CD4-positive, alpha-beta memory T cell (primary cell): ENCODE measurements at regions not wholly inside any gene's neighbourhood (a gene's known extent, or its start where the extent isn't known, plus 50 kb on each side); places are given as distances from the start of the nearest gene placed in this dataset.
A peak's percentile ranks its signal among the peaks of the same experiment; 100 is the strongest.

Experiments
- CTCF ChIA-PET: fragments of 350-600 bp; sonication (Branson Sonifier 250); formaldehyde crosslinking; loops from one replicate; lab custom pipeline; 2021; ENCODE audit warnings: inconsistent platforms; ENCODE audit not compliant: partially characterized antibody; lab: Charles Lee
- POLR2A ChIA-PET: fragments of 350-600 bp; sonication (Branson Sonifier 250); formaldehyde crosslinking; loops from one replicate; lab custom pipeline; 2021; ENCODE audit not compliant: partially characterized antibody; lab: Charles Lee
- DNase-seq, 5 donors: peaks; one replicate each; pipeline versions ENCODE4 v3.0.0 to v3.0.0-alpha.2; 2020 to 2022; ENCODE audit warnings: mixed read lengths in 1 of 5
- H3K27ac ChIP-seq: one replicate; pipeline ENCODE4 v1.7.0; 2013; ENCODE audit warnings: low read depth, low read length
- H3K27me3 ChIP-seq: 2 replicates; pipeline ENCODE4 v1.7.0; 2013; ENCODE audit warnings: mild to moderate bottlenecking, low read length, moderate library complexity; ENCODE audit not compliant: insufficient read depth
- H3K36me3 ChIP-seq: 2 replicates; pipeline ENCODE4 v1.7.0; 2013; ENCODE audit warnings: mild to moderate bottlenecking, low read length, moderate library complexity; ENCODE audit not compliant: insufficient read depth
- H3K4me1 ChIP-seq: 2 replicates; pipeline ENCODE4 v1.7.0; 2013; ENCODE audit warnings: mild to moderate bottlenecking, low read length, moderate library complexity; ENCODE audit not compliant: insufficient read depth
- H3K4me3 ChIP-seq, 2 donors: one replicate each; pipeline ENCODE4 v1.7.0; 2013; ENCODE audit warnings: low read length in 2 of 2, mild to moderate bottlenecking in 1 of 2
- H3K9me3 ChIP-seq, 2 donors: one replicate each; pipeline ENCODE4 v1.7.0; 2013; ENCODE audit warnings: low read length in 2 of 2, control low read depth in 1 of 2; ENCODE audit not compliant: control insufficient read depth in 1 of 2
- H3K27ac Mint-ChIP-seq, 7 donors: one replicate each; pipeline ENCODE4 v1.8.0; 2020 to 2021; ENCODE audit warnings: mixed read lengths in 7 of 7, mild to moderate bottlenecking in 6 of 7, inconsistent platforms in 3 of 7, moderate library complexity in 3 of 7
- H3K27me3 Mint-ChIP-seq, 2 donors: one replicate each; pipeline ENCODE4 v1.8.0; 2020 to 2021; ENCODE audit warnings: mixed read lengths in 2 of 2
- H3K36me3 Mint-ChIP-seq, 2 donors: one replicate each; pipeline ENCODE4 v1.8.0; 2020 to 2021; ENCODE audit warnings: mixed read lengths in 2 of 2, inconsistent platforms in 1 of 2, mild to moderate bottlenecking in 1 of 2
- H3K4me1 Mint-ChIP-seq, 4 donors: one replicate each; pipeline ENCODE4 v1.8.0; 2020 to 2021; ENCODE audit warnings: mixed read lengths in 4 of 4, mild to moderate bottlenecking in 1 of 4
- H3K4me3 Mint-ChIP-seq, 8 donors: one replicate each; pipeline ENCODE4 v1.8.0; 2020 to 2021; ENCODE audit warnings: mixed read lengths in 8 of 8, mild to moderate bottlenecking in 7 of 8, moderate library complexity in 6 of 8, inconsistent platforms in 3 of 8
- H3K9me3 Mint-ChIP-seq, 8 donors: one replicate each; pipeline ENCODE4 v1.8.0; 2020 to 2021; ENCODE audit warnings: mixed read lengths in 8 of 8, mild to moderate bottlenecking in 5 of 8, inconsistent platforms in 3 of 8, moderate library complexity in 1 of 8
- intact Hi-C: fragments of 100-400 bp; cut with micrococcal nuclease; formaldehyde crosslinking; loops from one replicate; pipeline ENCODE4 v1.15.1; 2023

DNA sequence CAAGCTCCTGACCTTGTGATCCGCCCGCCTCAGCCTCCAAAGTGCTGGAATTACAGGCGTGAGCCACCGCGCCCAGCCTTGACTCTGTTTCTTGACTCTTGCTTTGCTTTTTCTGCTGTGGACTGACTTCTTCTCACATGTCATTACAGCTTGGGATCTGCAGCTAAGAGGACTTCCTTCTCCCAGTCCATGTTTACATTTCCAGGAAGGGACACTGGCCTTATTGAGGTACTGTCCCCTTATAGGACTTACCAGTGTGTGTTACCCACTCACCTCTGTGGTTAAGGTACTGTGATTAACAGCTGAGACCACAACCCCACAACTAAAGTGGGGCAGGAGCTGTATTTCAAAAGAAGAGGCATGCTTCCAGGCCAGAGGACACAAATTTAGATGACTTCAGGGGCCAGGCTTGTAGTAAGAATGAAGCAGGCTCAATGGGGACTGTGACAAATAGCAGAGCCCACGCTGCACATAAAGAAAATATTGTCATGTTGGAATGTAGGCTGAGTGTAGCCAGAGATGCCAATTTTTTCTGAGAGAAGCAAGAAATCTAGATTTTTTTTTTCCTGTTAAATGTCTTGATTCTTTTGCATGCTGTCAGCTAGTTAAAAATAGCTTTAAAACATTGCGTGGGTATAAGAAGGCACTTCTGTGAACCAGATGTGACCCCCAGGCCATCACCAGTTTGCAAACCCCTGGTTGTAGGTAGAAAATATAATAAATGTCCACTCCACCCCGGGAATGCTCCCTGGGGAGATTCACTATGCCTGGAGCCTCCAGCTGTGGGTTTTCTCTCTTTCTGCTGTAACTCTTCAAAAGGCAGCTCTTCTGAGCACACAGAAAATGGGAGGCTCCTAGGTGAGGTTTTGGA is 75.0 kb downstream of the PTPDC1 start:
- peaks cover 0 to 5% (median 2%) of the 10 kb centered on the region in 8 donors for H3K9me3 Mint-ChIP-seq
- ChIA-PET CTCF (interaction anchor here (1.2 kb wide), 1 partner anchor 11 kb away, joined by 3 read pairs; no protein-coding TSS in a partner anchor), POLR2A (no interaction called here)
- DNase-seq = no peak
- peaks cover 0 to 3% of the 10 kb centered on the region in 2 donors for H3K27me3 Mint-ChIP-seq
- H3K36me3 Mint-ChIP-seq = peaks cover 0 to 5% of the 10 kb centered on the region in 2 donors
- no peak overlapping the region for H3K27ac Mint-ChIP-seq
- no peak overlapping the region for H3K4me3 Mint-ChIP-seq
- Histone ChIP-seq H3K36me3 (no peaks in the 10 kb centered on the region), H3K4me3 (no peak overlapping the region), H3K4me1 (peaks cover 2% of the 10 kb centered on the region), H3K9me3 (no peaks in the 10 kb centered on the region), H3K27ac (no peak overlapping the region), H3K27me3 (no peaks in the 10 kb centered on the region)
- H3K4me1 Mint-ChIP-seq = peaks cover 0 to 3% (median under 1%) of the 10 kb centered on the region in 4 donors
- intact Hi-C loops = no loop called here

DNA sequence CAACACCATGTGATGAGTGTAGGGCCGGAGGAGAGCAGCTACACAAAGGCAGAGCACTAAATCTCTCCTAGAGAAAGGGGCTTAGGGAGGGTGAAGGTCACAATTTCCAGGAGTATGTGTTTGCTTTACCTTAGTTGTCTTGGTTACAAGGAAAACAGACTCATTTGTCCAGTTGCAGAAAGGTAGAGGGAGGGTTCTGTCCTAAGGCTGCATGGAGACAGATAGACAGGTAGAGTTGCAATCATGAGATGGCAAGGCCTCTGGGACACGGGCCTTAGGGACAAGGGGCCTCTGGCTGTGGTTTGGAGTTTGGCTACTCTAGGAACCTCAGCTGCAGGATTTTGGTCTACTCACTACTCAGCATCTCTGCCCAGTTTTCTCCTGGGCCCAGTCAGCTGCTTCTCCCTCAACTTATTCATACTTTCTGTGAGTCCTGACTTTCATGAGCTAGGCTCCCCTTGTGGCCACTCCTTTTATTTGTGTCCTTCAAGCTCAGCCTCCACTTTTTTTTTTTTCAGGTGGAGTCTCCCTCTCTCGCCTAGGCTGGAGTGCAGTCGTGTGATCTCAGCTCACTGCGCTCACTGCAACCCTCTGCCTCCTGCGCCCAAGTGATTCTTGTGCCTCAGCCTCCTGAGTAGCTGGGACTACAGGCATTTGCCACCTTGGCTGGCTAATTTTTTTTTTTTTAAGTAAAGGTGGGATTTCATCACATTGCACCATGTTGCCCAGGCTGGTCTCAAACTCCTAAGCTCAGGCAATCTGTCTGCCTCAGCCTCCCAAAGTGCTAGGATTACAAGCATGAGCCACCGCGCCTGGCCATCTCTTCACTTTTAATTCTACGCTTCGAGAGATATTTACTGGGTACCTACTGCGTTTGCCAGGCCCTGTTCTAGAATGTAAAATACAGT is 76.6 kb downstream of the PTPDC1 start:
- peaks cover 0 to 2% of the 10 kb centered on the region in 2 donors for H3K27me3 Mint-ChIP-seq
- H3K9me3 Mint-ChIP-seq = no peaks in the 10 kb centered on the region
- H3K27ac Mint-ChIP-seq = peak overlapping the region in 1 of 7 donors; percentile 13
- no peak overlapping the region for H3K4me3 Mint-ChIP-seq
- ChIA-PET CTCF (interaction anchor here (1.2 kb wide), 1 partner anchor 13 kb away, joined by 3 read pairs; no protein-coding TSS in a partner anchor), POLR2A (no interaction called here)
- no peaks in the 10 kb centered on the region for H3K9me3 ChIP-seq
- no peak overlapping the region for H3K27ac ChIP-seq
- H3K4me1 ChIP-seq = peaks cover 7% of the 10 kb centered on the region
- intact Hi-C loops = loop anchor here (10.0 kb wide), 6 partner anchors 214 to 1486 kb away; partner anchors contain the start of genes BICD2, CARD19, FAM120A and FAM120AOS
- H3K36me3 ChIP-seq = no peaks in the 10 kb centered on the region
- H3K27me3 ChIP-seq = no peaks in the 10 kb centered on the region
- no peaks in the 10 kb centered on the region for H3K36me3 Mint-ChIP-seq
- no peak overlapping the region for H3K4me3 ChIP-seq
- DNase-seq = no peak
- peaks cover 7 to 13% (median 10%) of the 10 kb centered on the region in 4 donors for H3K4me1 Mint-ChIP-seq

DNA sequence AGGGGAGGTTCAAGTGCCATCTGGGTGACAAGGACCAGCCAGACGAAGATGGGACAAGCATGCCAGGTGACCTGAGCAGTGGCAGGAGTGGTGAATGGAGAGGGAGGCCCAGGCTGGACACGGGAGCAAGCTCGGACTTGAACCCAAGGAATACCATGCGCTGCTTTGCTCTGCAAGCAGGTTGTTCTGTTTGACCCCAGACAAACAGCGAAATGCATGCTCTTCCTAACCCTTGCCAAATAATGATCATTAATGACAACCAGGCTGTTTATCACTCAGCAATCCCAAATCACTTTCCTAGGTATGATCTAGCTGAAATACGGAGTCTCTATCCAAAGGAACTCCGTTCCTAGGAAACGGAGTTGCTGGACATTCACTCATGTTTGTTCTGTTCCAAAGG is 77.4 kb downstream of the PTPDC1 start:
- Histone ChIP-seq H3K9me3 (no peaks in the 10 kb centered on the region), H3K27ac (no peak overlapping the region), H3K4me3 (no peak overlapping the region), H3K4me1 (peaks cover 7% of the 10 kb centered on the region), H3K27me3 (no peaks in the 10 kb centered on the region), H3K36me3 (no peaks in the 10 kb centered on the region)
- ChIA-PET CTCF (no interaction called here), POLR2A (no interaction called here)
- intact Hi-C loops = loop anchor here (10.0 kb wide), 6 partner anchors 213 to 1487 kb away; partner anchors contain the start of genes BICD2, CARD19, FAM120A and FAM120AOS
- no peak for DNase-seq
- Mint-ChIP-seq H3K4me1 (peaks cover 7 to 17% (median 10%) of the 10 kb centered on the region in 4 donors), H3K9me3 (no peaks in the 10 kb centered on the region), H3K27ac (no peak overlapping the region), H3K36me3 (peaks cover 0 to 1% of the 10 kb centered on the region in 2 donors), H3K4me3 (no peak overlapping the region), H3K27me3 (peaks cover 0 to 2% of the 10 kb centered on the region in 2 donors)

DNA sequence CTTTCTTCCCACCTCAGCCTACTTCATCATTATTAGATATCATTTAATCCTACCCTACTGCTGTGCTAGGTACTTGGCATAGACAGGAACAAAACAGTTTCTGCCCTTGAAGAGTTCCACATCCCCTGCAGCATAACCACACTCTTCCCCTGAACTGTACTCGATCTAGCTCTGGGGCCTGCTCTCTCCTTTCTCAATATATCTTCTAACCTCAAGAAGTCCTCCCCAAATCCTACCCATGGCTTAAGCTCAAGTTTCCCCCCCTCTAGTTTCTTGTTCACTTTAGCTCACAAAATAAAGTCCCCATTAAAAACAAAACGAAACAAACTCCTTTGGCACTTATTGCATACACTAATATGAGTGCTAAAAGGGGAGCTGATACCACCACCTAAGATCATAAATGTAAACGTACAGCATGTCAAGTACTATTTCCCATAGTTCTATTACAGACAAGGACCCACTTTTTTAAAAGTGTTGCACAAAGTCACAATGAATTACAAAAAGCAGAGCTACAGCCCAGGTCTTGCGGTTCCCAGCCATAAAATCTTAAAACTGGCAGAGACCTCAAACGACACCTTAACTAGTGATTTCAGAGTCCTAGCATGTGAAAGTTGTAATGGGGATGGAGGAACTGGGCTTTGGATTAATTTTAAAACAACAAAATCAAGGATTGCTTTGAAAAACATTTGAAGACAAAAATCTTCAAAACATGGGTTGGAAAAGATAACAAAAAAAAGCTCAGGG is 80.7 kb downstream of the PTPDC1 start:
- Histone ChIP-seq H3K9me3 (no peaks in the 10 kb centered on the region), H3K36me3 (no peaks in the 10 kb centered on the region), H3K27ac (peak overlapping the region; percentile 98), H3K4me1 (peaks cover 36% of the 10 kb centered on the region), H3K27me3 (no peaks in the 10 kb centered on the region), H3K4me3 (peak overlapping the region in 1 of 2 donors; percentile 60)
- CTCF ChIA-PET = no interaction called here
- Mint-ChIP-seq H3K36me3 (peaks cover 0 to 9% of the 10 kb centered on the region in 2 donors), H3K4me3 (peak overlapping the region; percentile 75 to 86 (median 83)), H3K4me1 (peaks cover 28 to 50% (median 36%) of the 10 kb centered on the region in 4 donors), H3K27ac (peak overlapping the region; percentile 77 to 93 (median 90)), H3K27me3 (no peaks in the 10 kb centered on the region), H3K9me3 (no peaks in the 10 kb centered on the region)
- intact Hi-C loops = loop anchor here (2.0 to 10.0 kb wide), 7 partner anchors 94 to 1490 kb away; partner anchors contain the start of genes BICD2, CARD19, FAM120A and FAM120AOS
- no peak for DNase-seq
- POLR2A ChIA-PET = interaction anchor here (0.9 to 2.0 kb wide), 3 partner anchors 9 to 1839 kb away, joined by 3 to 7 read pairs (median 5); partner anchors contain the start of genes CENPP, NOL8 and ZNF169

DNA sequence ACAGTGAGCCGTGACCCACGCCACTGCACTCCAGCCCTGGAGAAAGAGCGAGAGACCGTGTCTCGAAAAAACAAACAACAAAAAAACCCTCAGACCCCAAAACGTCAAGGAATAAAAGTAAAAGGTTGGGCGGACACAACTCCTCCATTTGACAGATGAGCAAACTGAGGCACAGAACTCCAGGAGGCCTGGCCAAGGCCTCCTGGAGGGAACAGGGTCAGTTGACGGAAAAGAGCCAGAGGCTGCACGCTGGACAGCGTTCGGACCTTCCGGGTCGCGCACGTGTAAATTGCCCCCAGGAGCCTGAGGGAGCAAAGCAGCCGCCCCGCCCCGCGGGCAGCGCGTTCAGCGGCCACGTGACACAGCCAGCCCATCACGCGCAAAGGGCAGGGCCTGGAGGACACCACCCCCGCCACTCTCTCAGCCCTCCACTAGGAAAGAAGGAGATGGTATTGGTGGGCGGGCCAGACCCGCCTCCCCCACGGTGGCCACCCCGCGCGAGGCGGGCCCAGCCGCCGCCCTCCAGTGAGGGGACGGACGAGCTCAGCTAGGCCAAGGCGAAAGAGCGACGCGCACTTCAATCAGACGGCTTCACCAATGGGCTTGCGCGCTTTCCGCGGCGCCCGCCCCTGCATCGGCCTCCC is 81.5 kb downstream of the PTPDC1 start:
- ChIA-PET CTCF (no interaction called here), POLR2A (interaction anchor here (0.9 to 2.0 kb wide), 7 partner anchors 9 to 1840 kb away, joined by 3 to 7 read pairs (median 5); partner anchors contain the start of genes CENPP, FAM120AOS, NOL8 and ZNF169)
- Histone ChIP-seq H3K27me3 (no peaks in the 10 kb centered on the region), H3K36me3 (no peaks in the 10 kb centered on the region), H3K27ac (peak overlapping the region; percentile 98), H3K4me1 (peaks cover 43% of the 10 kb centered on the region), H3K9me3 (no peaks in the 10 kb centered on the region), H3K4me3 (peak overlapping the region; percentile 60 to 80)
- Mint-ChIP-seq H3K36me3 (peaks cover 0 to 13% of the 10 kb centered on the region in 2 donors), H3K9me3 (no peaks in the 10 kb centered on the region), H3K4me1 (peaks cover 32 to 57% (median 41%) of the 10 kb centered on the region in 4 donors), H3K27ac (peak overlapping the region; percentile 77 to 93 (median 90)), H3K4me3 (peak overlapping the region; percentile 75 to 86 (median 83)), H3K27me3 (no peaks in the 10 kb centered on the region)
- intact Hi-C loops = loop anchor here (2.0 to 10.0 kb wide), 7 partner anchors 93 to 1491 kb away; partner anchors contain the start of genes BICD2, CARD19, FAM120A and FAM120AOS
- DNase-seq = peak; percentile 97 to 99 (median 99)
